Stimulated activated CD4-positive, alpha-beta T cell treated with anti-CD3 and anti-CD28 coated beads, Interleukin-2, amount 100 ng/mL, for 24 hours (primary cell): ENCODE measurements at regions not wholly inside any gene's neighbourhood (a gene's known extent, or its start where the extent isn't known, plus 50 kb on each side); places are given as distances from the start of the nearest gene placed in this dataset.
"Not testable (repeated sequence)": the region's sequence is repeated elsewhere in the genome, so short reads cannot be mapped to it uniquely, and the experiment has no call there.

Experiments
- DNase-seq, 2 donors: peaks; one replicate each; pipeline ENCODE4 v3.0.0-alpha.2; 2020

GRCh38 chr4:38386005-38386551 is 277.9 kb upstream of the KLF3 start:
- DNase-seq: no peak

DNA sequence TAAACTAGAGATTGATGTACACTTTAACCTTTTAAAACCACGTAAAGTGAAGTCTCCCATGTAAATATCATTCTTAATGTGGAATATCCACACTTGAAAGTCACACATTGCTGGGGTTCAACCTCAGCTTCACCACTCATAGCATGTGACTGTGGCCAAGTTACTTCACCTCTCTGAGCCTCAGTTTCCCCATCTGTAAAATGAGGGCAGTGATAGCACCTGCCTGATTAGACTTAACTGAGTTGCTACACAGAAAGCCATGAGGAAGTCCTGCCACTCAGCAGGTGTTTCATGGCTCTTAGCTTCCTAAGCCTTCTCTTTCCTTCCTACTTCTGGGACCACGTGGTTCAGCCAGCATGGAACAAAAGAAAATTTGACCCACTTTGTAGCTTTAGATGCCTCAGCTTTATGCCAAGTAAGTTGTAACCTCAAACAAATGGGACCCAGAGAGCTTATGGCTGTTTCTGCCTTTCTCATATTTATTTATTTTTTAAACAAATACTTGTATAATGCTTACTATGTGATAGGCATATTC is 277.3 kb upstream of the KLF3 start:
- no peak for DNase-seq

DNA sequence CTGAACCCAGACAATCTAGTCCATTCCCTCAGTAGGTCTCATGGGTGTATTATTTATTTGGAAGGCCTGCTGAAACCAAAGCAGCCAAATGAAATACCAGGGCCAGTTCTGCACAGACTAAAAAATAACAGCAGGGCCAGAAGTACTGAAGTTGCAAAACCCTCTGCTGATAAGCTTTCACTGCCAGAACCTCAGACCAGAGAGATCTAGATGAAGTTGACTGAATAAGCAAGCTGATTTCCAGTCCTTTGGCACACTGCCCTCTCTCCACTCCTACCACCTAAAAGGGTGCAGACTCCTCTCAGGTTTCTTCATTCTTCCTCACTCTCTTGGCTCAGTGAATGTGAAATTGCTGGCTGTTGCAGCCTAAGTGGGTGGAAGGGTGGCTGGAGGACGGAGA is 276.7 kb upstream of the KLF3 start:
- no peak for DNase-seq

DNA sequence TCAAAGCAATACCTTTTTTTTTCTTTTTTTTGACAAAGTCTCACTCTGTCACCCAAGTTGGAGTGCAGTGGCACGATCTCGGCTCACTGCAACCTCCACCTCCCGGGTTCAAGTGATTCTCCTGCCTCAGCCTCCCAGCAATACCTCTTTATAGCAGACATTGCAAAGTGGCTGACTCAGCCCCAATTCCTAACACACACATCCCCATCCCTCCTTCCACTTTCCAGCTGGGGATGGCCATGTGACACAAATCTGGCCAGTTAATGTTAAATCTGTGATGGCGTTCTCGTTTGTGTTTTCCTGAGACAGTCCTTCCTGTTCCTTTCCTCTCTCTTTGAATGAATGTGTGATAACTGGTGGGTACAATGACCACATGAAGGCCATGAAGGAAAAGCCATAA is 276.2 kb upstream of the KLF3 start:
- DNase-seq: no peak

DNA sequence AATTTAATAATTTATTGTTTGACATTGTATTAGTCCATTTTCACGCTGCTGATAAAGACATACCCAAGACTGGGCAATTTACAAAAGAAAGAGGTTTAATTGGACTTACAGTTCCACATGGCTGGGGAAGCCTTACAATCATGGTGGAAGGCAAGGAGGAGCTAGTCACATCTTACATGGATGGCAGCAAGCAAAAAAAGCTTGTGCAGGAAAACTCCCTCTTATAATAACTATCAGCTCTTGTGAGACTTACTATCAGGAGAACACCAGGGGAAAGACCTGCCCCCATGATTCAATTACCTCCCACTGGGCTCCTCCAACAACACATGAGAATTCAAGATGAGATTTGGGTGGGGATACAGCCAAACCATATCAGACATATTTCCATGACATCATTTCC is 275.1 kb upstream of the KLF3 start:
- DNase-seq: not testable (repeated sequence)

GRCh38 chr4:38390969-38391545 is 272.9 kb upstream of the KLF3 start:
- DNase-seq: no peak

- no peak for DNase-seq
Observed at GRCh38 chr4:38392223-38392855, 271.7 kb upstream of the KLF3 start.

- no peak for DNase-seq
Observed at GRCh38 chr4:38396091-38396490, 267.9 kb upstream of the KLF3 start.

DNA sequence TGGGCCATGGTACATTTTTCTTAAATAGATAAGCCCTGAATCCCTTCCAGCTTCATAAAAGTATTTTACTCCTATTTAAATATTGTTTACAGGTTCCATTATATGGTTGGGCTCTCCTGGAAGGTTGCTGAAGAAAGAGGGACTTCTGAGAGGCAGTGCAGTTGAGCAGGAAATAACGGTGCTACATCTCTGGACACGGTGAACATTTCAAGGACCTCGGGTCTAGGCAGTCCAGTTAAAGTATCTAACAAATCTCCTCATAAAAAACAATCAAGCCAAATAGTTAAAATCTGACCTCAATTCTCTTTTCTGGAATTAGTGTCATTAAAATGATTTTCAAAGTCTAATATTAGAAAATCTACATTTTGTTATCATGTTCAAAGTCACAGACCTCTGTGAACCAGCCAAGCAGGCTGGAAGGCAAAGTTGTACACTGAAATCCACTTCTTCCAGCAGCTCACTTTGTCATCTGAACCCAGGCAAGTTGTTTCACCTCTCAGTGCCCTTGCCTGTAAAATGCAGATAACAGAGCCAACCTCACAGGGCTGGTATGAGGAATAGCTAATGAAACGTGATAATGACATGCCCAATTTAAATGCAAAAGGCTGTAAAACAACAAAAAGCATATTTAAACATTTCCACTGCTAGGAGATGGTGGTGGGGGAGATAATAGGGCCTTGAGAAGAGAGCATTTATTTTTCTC is 267.0 kb upstream of the KLF3 start:
- DNase-seq: no peak

DNA sequence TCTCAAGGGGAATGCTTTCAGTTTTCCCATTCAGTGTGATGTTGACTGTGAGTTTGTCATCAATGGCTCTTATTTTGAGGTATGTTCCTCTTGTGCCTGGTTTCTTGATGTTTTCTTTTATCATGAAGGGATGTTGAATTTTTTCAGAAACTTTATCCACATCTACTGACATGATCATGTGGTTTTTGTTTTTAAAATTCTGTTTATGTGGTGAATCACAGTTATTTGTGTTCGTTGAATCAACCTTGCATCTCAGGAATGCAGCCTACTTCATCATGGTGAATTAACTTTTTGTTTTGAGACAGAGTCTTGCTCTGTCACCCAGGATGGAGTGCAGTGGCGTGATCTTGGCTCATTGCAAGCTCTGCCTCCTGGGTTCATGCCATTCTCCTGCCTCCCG is 263.1 kb upstream of the KLF3 start:
- DNase-seq: no peak

GRCh38 chr4:38406243-38406642 is 257.8 kb upstream of the KLF3 start:
- no peak for DNase-seq

DNA sequence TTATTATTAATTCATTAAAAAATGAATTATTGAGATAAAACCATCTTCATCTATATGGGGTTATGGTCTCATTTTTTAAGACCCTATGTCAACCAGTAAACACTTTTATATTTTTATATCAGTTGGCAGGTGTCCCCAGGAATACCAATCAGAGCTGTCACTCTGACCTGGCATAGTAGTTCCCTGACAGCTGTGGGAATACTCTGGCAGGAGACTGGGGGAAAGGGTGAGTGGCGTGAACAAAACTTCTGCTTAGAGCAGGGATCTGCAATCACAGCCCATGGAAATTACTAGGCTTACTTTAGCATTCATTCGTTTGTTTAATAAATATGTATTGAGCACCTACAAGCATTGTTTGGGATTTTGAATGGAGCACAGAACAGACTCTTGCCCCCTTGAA is 254.1 kb upstream of the KLF3 start:
- no peak for DNase-seq

DNA sequence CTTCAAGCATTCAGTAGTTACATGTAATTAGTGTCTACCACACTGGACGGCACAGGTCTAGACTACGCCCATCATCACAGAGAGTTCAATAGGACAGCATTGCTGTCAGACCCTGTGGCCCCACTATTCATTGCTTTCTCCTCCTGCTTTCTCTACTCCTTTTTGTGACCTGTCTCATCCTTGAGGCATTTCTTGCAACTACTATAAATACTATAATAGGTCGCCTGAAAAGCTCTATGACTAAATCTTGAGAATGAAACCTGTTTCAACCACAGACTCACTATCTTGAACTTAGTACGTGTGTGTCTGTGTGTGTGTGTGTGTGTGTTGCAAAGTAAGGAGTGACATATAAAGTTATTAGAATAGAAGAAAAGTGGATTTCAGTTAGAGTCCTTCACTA is 252.9 kb upstream of the KLF3 start:
- DNase-seq: peak in 1 of 2 donors; percentile 13

DNA sequence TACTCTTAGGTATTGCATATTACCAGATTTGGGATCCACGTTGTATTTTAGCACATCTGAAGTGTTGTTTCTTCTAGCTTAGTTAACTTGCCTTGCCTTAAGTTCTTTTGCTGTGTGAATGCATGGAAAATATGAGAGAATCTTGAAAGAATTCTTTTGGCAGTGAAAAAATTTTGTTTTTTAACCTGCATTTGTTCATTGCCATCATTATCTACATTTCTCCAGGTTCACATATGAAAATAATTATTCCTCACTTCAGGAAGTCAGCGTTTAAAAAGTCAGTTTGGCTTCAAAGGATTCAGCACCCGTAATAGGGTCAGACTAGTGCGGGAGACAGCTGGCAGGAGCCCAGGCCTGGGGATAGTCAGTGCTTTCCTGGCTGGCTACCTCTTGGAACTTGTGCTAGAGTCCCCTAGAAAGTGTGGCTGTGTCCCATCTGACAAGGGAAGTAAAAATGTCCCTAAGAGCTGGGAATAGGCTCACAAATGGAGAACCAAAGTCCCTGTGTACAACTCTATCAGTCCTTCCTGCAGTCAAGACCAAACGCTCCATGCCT is 251.9 kb upstream of the KLF3 start:
- no peak for DNase-seq

DNA sequence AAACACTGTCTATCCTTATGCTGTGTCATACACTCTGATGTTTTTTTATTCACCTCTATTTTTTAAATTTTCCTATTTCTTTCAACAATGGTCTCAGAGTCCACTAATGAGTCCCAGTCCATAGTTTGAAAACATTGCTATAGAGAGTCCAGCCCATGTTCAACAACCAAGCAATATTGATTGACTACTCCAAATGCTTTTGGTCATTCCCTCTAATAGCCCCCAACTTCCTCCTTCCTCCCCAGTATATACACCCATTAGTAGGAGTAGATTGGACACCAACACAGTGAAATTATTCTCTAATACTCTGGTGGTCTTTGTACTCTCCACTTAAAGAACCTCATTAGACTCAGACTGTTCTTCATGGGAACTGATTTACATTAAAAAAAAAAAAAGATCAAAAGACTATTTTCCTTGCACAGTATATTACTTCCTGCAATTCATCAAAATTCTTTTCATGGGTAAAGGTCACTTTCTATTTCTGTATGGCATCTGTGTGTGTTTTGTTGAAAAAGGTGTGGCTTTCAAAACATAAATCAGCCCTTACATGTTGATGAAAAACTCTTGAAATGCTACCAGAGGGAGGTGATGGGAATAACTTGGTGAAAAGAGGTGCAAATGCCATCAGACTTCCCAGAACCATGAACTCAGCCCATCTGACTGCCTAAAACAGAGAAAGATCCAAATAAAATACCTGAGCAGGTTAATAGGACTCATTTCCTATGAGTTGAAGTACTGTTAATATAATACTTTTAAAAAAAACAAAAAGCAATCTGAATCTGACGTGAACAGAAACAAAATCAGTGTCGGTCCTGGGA is 250.3 kb upstream of the KLF3 start:
- no peak for DNase-seq

DNA sequence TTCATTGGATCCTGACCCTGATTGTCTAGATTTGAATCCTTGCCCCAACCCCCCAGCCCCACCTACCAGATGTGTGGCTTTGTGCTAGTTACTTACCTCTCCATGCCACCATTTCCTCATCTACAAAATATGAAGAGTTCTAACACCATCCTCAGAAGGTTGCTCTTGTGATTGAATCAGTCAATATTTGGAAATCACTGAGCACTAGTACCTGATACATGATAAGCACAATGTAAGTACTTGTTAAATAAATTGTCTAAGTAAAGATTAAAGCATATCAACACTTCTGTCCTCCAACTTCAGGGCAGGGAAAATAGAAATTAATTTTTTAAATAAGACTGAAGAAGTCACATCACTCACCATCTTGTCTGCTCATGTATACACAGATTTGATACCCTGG is 249.6 kb upstream of the KLF3 start:
- no peak for DNase-seq

GRCh38 chr4:38415682-38416081 is 248.3 kb upstream of the KLF3 start:
- no peak for DNase-seq

- DNase-seq: no peak
Observed at GRCh38 chr4:38416450-38417014, 247.5 kb upstream of the KLF3 start.

DNA sequence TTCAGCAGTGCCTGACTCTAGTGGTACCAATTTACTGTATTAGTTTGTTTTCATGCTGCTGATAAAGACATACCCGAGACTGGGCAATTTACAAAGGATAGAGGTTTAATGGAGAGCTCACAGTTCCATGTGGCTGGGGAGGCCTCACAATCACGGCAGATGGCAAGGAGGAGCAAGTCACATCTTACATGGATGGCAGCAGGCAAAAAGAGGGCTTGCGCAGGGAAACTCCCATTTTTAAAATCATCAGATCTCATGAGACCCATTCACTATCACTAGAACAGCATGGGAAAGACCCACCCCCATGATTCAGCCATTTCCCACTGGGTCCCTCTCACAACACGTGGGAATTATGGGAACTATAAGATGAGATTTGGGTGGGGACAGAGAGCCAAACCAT is 243.7 kb upstream of the KLF3 start:
- DNase-seq: not testable (repeated sequence)

- DNase-seq: no peak
Observed at GRCh38 chr4:38422850-38423249, 241.1 kb upstream of the KLF3 start.

DNA sequence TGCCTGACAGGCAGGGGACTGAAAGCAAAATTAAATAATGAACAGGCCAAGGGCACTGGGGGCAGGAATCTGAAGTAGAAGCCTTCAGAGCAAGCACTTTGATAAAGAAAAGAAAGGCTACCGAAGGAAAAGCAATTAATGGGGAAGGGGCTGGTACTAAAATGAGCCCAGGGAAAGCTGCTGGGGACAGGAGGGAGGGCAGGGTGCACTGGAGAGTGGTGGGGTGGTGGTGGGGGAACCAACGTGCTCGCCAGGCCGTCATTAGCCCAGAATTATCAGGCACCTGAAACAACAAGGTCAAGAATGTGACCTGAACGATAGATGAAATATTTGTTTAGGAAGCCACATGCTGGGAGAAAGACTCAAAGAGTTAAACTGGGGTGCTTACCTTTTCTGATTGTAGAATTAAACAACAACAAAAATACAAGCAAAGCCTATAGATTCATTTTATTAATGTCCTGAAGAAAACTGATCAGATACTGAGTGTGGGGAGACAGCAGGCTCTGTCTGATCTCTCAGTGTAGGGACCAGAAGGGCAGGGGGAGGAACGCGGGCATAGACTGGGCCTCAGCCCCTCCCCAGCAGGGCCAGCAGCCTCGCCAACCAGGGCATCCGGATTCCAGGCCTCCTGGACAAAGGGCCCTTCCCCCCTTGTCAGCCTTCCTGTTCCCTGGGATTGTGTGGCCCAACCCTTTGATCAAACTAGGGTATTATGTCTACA is 239.7 kb upstream of the KLF3 start:
- no peak for DNase-seq

DNA sequence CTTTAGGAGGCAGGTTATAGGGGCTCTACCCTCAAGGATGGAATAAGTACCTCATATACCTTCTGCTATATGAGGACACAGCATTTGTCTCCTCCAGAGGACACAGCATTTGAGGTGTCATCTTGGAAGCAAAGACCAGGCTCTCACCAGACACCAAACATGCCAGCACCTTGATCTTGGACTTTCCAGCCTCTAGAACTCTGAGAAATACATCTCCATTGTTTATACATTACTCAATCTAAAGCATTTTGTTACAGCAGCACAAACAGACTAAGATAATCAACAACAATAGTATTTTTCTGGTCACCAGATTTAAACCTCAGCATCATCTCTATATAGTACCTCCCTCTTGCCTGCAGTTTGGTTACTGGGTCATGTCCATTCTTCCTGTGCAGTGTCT is 237.5 kb upstream of the KLF3 start:
- DNase-seq: no peak
